ENCODE measurements at regions not wholly inside any gene's neighbourhood (a gene's known extent, or its start where the extent isn't known, plus 50 kb on each side); places are given as distances from the start of the nearest gene placed in this dataset.

GRCh38 chr13:69589531-69590235 lies 517.9 kb upstream of the ATXN8OS start:
- TF ChIP-seq CTCF (conservative IDR thresholded peaks at IDR 0.05; ENCODE audit: low read depth, low read length) (no peak), EZH2 (IDR thresholded peaks at IDR 0.05; ENCODE audit: low read length, unreplicated experiment) (no peak), EZH2phosphoT487 (IDR thresholded peaks at IDR 0.05; ENCODE audit: borderline replicate concordance, low read length) (no peak)

Measured in PC-3 (cell line).